Caco-2 (cell line): ENCODE measurements at regions not wholly inside any gene's neighbourhood (a gene's known extent, or its start where the extent isn't known, plus 50 kb on each side); places are given as distances from the start of the nearest gene placed in this dataset.

Experiments
- BruUV-seq: library from RNA; stranded (reverse); fragments of 400-500 nt; replicated peaks from 2 replicates; lab custom pipeline; 2021; lab: Mats Ljungman, UMichigan
- CTCF ChIA-PET: fragments of 300-600 bp; sonication (Branson Sonifier 250); formaldehyde crosslinking; loops from one replicate; lab custom pipeline; 2022; ENCODE audit warnings: antibody characterized with exemption; lab: Charles Lee
- POLR2A ChIA-PET: fragments of 300-600 bp; sonication (Branson Sonifier 250); formaldehyde crosslinking; loops from one replicate; lab custom pipeline; 2022; ENCODE audit warnings: antibody characterized with exemption; lab: Charles Lee
- DNase-seq, 2 experiments: peaks; one replicate each; pipeline versions ENCODE4 v3.0.0 to v3.0.0-alpha.2; 2020 to 2022
- H3K27me3 ChIP-seq: replicated peaks from 2 replicates; pipeline ENCODE4 v1.6.0; 2011; ENCODE audit warnings: low read length; ENCODE audit not compliant: control insufficient read depth, insufficient read depth
- H3K36me3 ChIP-seq: 2 replicates; pipeline ENCODE4 v1.5.1; 2011; ENCODE audit warnings: low read length; ENCODE audit not compliant: control insufficient read depth, insufficient read depth
- H3K4me1 ChIP-seq: fragments of 250-450 bp; sonication (Bioruptor Pico); 2 replicates; pipeline ENCODE4 v1.5.1; 2020; ENCODE audit warnings: mild to moderate bottlenecking
- H3K4me3 ChIP-seq: 2 replicates; pipeline ENCODE4 v1.5.1; 2011; ENCODE audit warnings: low read depth, mild to moderate bottlenecking, control low read depth, low read length
- H3K9me3 ChIP-seq: fragments of 250-450 bp; sonication (Bioruptor Pico); 2 replicates; pipeline ENCODE4 v1.5.1; 2020; ENCODE audit warnings: mild to moderate bottlenecking, moderate library complexity
- H3K27ac Mint-ChIP-seq: one replicate; pipeline ENCODE4 v1.8.0; 2022; ENCODE audit warnings: mixed read lengths; ENCODE audit not compliant: unreplicated experiment
- H3K27me3 Mint-ChIP-seq: one replicate; pipeline ENCODE4 v1.8.0; 2022; ENCODE audit warnings: mixed read lengths; ENCODE audit not compliant: insufficient read depth, unreplicated experiment
- H3K36me3 Mint-ChIP-seq: one replicate; pipeline ENCODE4 v1.8.0; 2022; ENCODE audit warnings: mild to moderate bottlenecking, mixed read lengths; ENCODE audit not compliant: insufficient read depth, unreplicated experiment
- H3K4me1 Mint-ChIP-seq: one replicate; pipeline ENCODE4 v1.8.0; 2022; ENCODE audit warnings: low read depth, mixed read lengths; ENCODE audit not compliant: unreplicated experiment
- H3K4me3 Mint-ChIP-seq: one replicate; pipeline ENCODE4 v1.8.0; 2022; ENCODE audit warnings: mild to moderate bottlenecking, moderate library complexity, mixed read lengths; ENCODE audit not compliant: unreplicated experiment
- H3K9me3 Mint-ChIP-seq: one replicate; pipeline ENCODE4 v1.8.0; 2022; ENCODE audit warnings: mixed read lengths; ENCODE audit not compliant: unreplicated experiment
- intact Hi-C: fragments of 100-400 bp; cut with micrococcal nuclease; formaldehyde crosslinking; loops from one replicate; pipeline ENCODE4 v1.10.0; 2022; ENCODE audit not compliant: unreplicated experiment
- TF ChIP-seq, protein P1 (sequence below), 2 experiments: fragments of 200-600 bp in 1 of 2; IDR thresholded peaks; 1 replicate in 1 of 2; 2 replicates in 1 of 2; pipeline versions ENCODE4 v1.5.1 to v1.8.0; 2011 to 2022; ENCODE audit warnings: antibody characterized with exemption in 1 of 2, control low read depth in 1 of 2, inconsistent platforms in 1 of 2, low read depth in 1 of 2, low read length in 1 of 2, mild to moderate bottlenecking in 1 of 2, moderate library complexity in 1 of 2; ENCODE audit not compliant: insufficient read depth in 1 of 2, severe bottlenecking in 1 of 2, unreplicated experiment in 1 of 2

DNA sequence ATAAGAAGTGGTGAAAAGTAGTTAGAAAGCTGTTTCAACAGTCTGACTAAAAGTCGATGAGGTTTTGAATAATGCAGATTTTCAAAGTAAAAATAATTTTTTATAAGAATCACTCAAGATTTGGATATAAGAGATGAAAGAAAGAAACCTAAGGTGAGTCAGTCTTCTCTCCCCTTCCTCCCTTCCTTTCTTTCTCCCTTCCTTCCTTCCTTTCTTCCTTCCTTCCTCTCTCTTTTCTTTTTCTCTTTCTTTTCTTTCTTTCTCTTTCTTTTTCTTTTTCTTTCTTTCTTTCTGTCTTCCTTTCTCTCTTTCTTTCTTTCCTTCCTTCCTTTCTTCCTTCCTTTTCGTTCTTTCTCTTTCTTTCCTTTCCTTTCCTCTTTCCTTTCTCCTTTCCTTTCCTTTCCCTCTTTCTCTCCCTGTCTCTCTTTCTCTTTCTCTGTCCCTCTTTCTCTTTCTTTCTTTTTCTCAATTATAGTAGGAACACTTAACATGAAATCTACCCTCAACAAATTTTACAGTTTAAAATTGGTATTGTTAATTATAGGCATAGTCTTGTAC lies 308.6 kb downstream of the ARL4A start:
- no TSS peak for BruUV-seq
- H3K27me3 Mint-ChIP-seq = no peaks in the 10 kb centered on the region
- DNase-seq = no peak
- TF ChIP-seq, protein P1, sequence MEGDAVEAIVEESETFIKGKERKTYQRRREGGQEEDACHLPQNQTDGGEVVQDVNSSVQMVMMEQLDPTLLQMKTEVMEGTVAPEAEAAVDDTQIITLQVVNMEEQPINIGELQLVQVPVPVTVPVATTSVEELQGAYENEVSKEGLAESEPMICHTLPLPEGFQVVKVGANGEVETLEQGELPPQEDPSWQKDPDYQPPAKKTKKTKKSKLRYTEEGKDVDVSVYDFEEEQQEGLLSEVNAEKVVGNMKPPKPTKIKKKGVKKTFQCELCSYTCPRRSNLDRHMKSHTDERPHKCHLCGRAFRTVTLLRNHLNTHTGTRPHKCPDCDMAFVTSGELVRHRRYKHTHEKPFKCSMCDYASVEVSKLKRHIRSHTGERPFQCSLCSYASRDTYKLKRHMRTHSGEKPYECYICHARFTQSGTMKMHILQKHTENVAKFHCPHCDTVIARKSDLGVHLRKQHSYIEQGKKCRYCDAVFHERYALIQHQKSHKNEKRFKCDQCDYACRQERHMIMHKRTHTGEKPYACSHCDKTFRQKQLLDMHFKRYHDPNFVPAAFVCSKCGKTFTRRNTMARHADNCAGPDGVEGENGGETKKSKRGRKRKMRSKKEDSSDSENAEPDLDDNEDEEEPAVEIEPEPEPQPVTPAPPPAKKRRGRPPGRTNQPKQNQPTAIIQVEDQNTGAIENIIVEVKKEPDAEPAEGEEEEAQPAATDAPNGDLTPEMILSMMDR (IDR thresholded peaks at IDR 0.05; ENCODE audit: insufficient read depth in 1 of 2, low read depth in 1 of 2, low read length in 1 of 2, severe bottlenecking in 1 of 2, unreplicated experiment in 1 of 2) = no peak
- H3K4me3 Mint-ChIP-seq = no peak overlapping the region
- Histone ChIP-seq H3K4me3 (no peak overlapping the region), H3K36me3 (no peaks in the 10 kb centered on the region), H3K27me3 (no peaks in the 10 kb centered on the region), H3K4me1 (no peaks in the 10 kb centered on the region; the same call in 1 of the 2 replicates), H3K9me3 (peaks cover 30% of the 10 kb centered on the region)
- peaks cover under 1% of the 10 kb centered on the region for H3K4me1 Mint-ChIP-seq
- intact Hi-C loops = no loop called here
- ChIA-PET POLR2A (no interaction called here), CTCF (no interaction called here)
- no peak overlapping the region for H3K27ac Mint-ChIP-seq
- peaks cover 31% of the 10 kb centered on the region for H3K9me3 Mint-ChIP-seq
- H3K36me3 Mint-ChIP-seq = peaks cover 6% of the 10 kb centered on the region

DNA sequence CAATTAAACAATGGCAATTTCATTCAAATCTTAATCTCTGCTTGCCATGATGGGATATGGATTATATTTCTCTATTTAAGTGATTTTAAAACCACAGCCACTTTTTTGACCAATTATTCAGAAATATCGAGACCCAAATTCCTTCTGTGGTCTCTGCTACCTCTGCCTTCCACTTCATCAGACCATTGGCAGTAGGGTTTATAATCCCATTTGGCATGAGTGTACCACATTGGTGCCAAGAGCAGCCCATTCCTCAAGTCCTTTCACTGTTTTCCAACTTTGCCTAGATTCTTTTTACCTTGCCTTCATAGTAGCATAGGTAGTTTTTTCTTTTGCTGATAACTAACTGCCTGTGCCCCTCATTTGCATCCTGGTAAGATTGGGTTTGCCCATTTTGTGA lies 319.9 kb downstream of the ARL4A start:
- Histone ChIP-seq H3K4me1 (no peaks in the 10 kb centered on the region), H3K36me3 (no peaks in the 10 kb centered on the region; the same call in 1 of the 2 replicates), H3K27me3 (no peaks in the 10 kb centered on the region), H3K9me3 (peaks cover 6% of the 10 kb centered on the region; the same call in 1 of the 2 replicates), H3K4me3 (no peak overlapping the region)
- ChIA-PET POLR2A (no interaction called here), CTCF (no interaction called here)
- BruUV-seq = no TSS peak
- Mint-ChIP-seq H3K36me3 (peaks cover 68% of the 10 kb centered on the region), H3K27me3 (no peaks in the 10 kb centered on the region), H3K4me1 (peaks cover 12% of the 10 kb centered on the region), H3K9me3 (peaks cover 26% of the 10 kb centered on the region), H3K4me3 (no peak overlapping the region), H3K27ac (no peak overlapping the region)
- intact Hi-C loops = no loop called here
- no peak for DNase-seq
- TF ChIP-seq, protein P1 (IDR thresholded peaks at IDR 0.05; ENCODE audit: insufficient read depth in 1 of 2, low read depth in 1 of 2, low read length in 1 of 2, severe bottlenecking in 1 of 2, unreplicated experiment in 1 of 2) = no peak

DNA sequence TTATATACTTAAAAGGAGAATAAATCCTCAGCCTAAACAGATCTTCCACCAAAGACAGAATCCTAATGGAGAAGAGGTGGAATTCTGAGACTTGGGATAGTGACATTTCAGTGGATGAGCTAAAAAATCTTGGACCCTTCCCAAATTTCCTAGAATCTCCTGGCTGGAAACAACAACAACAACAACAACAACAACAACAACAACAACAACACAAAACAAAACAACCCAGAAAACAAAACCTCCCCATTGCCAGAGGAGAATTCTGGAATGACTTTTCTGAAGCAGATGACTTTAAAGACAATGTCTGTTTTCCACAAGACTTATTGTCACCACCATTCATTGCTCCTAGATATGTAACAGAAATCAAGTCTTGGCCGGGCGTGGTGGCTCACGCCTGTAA lies 322.1 kb downstream of the ARL4A start:
- Mint-ChIP-seq H3K4me1 (peaks cover 18% of the 10 kb centered on the region), H3K27ac (no peak overlapping the region), H3K4me3 (no peak overlapping the region), H3K9me3 (peaks cover 26% of the 10 kb centered on the region), H3K36me3 (peaks cover 66% of the 10 kb centered on the region), H3K27me3 (no peaks in the 10 kb centered on the region)
- no peaks in the 10 kb centered on the region for H3K36me3 ChIP-seq
- ChIA-PET CTCF (interaction anchor here (0.6 kb wide), 1 partner anchor 384 kb away, joined by 3 read pairs; no protein-coding TSS in a partner anchor), POLR2A (no interaction called here)
- TF ChIP-seq, protein P1 (IDR thresholded peaks at IDR 0.05; ENCODE audit: insufficient read depth in 1 of 2, low read depth in 1 of 2, low read length in 1 of 2, severe bottlenecking in 1 of 2, unreplicated experiment in 1 of 2) = no peak
- DNase-seq = no peak
- no peak overlapping the region for H3K4me3 ChIP-seq
- peaks cover 6% of the 10 kb centered on the region; the same call in 1 of the 2 replicates for H3K9me3 ChIP-seq
- H3K27me3 ChIP-seq = no peaks in the 10 kb centered on the region
- intact Hi-C loops = no loop called here
- H3K4me1 ChIP-seq = peaks cover 5% of the 10 kb centered on the region
- BruUV-seq = no TSS peak
